ENCODE measurements at regions not wholly inside any gene's neighbourhood (a gene's known extent, or its start where the extent isn't known, plus 50 kb on each side); places are given as distances from the start of the nearest gene placed in this dataset.
"Not testable (repeated sequence)": the region's sequence is repeated elsewhere in the genome, so short reads cannot be mapped to it uniquely, and the experiment has no call there.

GRCh38 chr11:28794405-28794804 is 686.2 kb downstream of the METTL15 start:
- Mint-ChIP-seq H3K27me3 (no peaks in the 10 kb centered on the region), H3K4me1 (ENCODE audit: low read depth) (no peaks in the 10 kb centered on the region), H3K9me3 (peaks cover 12% of the 10 kb centered on the region), H3K27ac (no peak overlapping the region), H3K36me3 (ENCODE audit: low read depth) (no peaks in the 10 kb centered on the region), H3K4me3 (no peak overlapping the region)
- ChIA-PET POLR2A (no interaction called here), CTCF (no interaction called here)
- no peak for ATAC-seq (ENCODE audit: poor library complexity)
- Histone ChIP-seq H3K27ac (ENCODE audit: low read depth in 1 of 2, low read length in 2 of 2) (no peak overlapping the region), H3K27me3 (ENCODE audit: control insufficient read depth in 1 of 2, insufficient read depth in 2 of 2, low read length in 2 of 2) (no peaks in the 10 kb centered on the region), H3K4me3 (ENCODE audit: low read length) (no peak overlapping the region), H3K9me3 (ENCODE audit: control insufficient read depth in 1 of 2, insufficient read depth in 1 of 2, low read length in 2 of 2) (peaks cover 0 to 12% of the 10 kb centered on the region in 2 experiments), H3K4me1 (ENCODE audit: insufficient read depth, low read length) (no peaks in the 10 kb centered on the region), H3K36me3 (ENCODE audit: insufficient read depth, low read length) (no peaks in the 10 kb centered on the region)
- intact Hi-C loops (cut with DNase I, micrococcal nuclease): no loop called here
- TF ChIP-seq, protein P1, sequence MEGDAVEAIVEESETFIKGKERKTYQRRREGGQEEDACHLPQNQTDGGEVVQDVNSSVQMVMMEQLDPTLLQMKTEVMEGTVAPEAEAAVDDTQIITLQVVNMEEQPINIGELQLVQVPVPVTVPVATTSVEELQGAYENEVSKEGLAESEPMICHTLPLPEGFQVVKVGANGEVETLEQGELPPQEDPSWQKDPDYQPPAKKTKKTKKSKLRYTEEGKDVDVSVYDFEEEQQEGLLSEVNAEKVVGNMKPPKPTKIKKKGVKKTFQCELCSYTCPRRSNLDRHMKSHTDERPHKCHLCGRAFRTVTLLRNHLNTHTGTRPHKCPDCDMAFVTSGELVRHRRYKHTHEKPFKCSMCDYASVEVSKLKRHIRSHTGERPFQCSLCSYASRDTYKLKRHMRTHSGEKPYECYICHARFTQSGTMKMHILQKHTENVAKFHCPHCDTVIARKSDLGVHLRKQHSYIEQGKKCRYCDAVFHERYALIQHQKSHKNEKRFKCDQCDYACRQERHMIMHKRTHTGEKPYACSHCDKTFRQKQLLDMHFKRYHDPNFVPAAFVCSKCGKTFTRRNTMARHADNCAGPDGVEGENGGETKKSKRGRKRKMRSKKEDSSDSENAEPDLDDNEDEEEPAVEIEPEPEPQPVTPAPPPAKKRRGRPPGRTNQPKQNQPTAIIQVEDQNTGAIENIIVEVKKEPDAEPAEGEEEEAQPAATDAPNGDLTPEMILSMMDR (IDR thresholded peaks at IDR 0.05): no peak
- DNase-seq: no peak

DNA sequence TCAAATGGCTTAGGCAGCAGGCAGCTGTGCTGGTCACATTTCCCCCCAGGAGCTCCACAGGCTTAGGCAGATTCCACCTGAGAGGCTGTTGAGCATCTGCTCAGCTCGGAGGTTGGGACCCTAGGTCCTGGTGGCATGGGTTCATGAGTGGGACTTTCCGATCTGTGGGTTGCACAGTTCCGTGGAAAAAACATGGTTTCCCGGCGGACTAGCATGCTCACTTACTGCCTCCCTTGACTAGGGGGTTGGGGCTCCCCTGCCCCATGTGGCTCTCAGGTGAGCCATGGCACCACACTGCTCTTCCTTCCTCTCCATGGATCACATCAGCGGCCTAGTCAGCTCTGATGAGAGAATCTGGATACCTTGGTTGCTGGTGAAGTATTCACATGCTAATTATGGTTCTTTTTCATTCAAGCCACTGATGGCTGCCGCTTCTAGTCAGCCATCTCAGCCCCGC is 685.1 kb downstream of the METTL15 start:
- Histone ChIP-seq H3K9me3 (ENCODE audit: control insufficient read depth in 1 of 2, insufficient read depth in 1 of 2, low read length in 2 of 2) (peaks cover 0 to 12% of the 10 kb centered on the region in 2 experiments), H3K4me3 (ENCODE audit: low read length) (no peak overlapping the region), H3K27me3 (ENCODE audit: control insufficient read depth in 1 of 2, insufficient read depth in 2 of 2, low read length in 2 of 2) (no peaks in the 10 kb centered on the region), H3K27ac (ENCODE audit: low read depth in 1 of 2, low read length in 2 of 2) (no peak overlapping the region), H3K36me3 (ENCODE audit: insufficient read depth, low read length) (no peaks in the 10 kb centered on the region), H3K4me1 (ENCODE audit: insufficient read depth, low read length) (no peaks in the 10 kb centered on the region)
- Mint-ChIP-seq H3K27me3 (no peaks in the 10 kb centered on the region), H3K9me3 (peaks cover 19% of the 10 kb centered on the region), H3K36me3 (ENCODE audit: low read depth) (no peaks in the 10 kb centered on the region), H3K4me1 (ENCODE audit: low read depth) (no peaks in the 10 kb centered on the region), H3K27ac (no peak overlapping the region), H3K4me3 (no peak overlapping the region)
- intact Hi-C loops (cut with DNase I, micrococcal nuclease): no loop called here
- no peak for DNase-seq
- TF ChIP-seq, protein P1 (IDR thresholded peaks at IDR 0.05): no peak
- no peak for ATAC-seq (ENCODE audit: poor library complexity)
- ChIA-PET POLR2A (no interaction called here), CTCF (no interaction called here)

DNA sequence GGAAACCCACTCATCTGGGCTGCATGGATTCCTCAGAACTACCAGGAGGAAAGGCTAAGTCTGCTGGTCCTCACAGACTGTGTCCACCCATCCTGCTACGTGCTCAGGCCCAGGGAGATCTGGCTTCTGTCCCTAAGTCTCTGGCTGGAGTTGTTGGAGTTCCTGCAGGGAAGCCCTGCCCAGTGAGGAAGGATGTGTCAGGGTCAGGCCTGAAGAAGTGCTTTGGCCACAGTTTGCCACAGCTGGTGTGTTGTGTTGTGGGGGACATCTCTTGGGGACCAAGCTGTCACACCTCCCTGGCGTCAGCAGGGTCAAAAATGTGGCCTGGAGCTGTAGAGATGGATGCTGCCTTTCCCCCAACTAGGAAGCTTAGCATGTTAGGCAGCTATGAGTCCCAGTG is 684.7 kb downstream of the METTL15 start:
- TF ChIP-seq, protein P1 (IDR thresholded peaks at IDR 0.05): no peak
- Mint-ChIP-seq H3K36me3 (ENCODE audit: low read depth) (no peaks in the 10 kb centered on the region), H3K4me1 (ENCODE audit: low read depth) (no peaks in the 10 kb centered on the region), H3K27ac (no peak overlapping the region), H3K9me3 (peaks cover 24% of the 10 kb centered on the region), H3K27me3 (no peaks in the 10 kb centered on the region), H3K4me3 (no peak overlapping the region)
- no peak for DNase-seq
- no peaks in the 10 kb centered on the region for H3K36me3 ChIP-seq (ENCODE audit: insufficient read depth, low read length)
- no peaks in the 10 kb centered on the region for H3K4me1 ChIP-seq (ENCODE audit: insufficient read depth, low read length)
- ChIA-PET CTCF (no interaction called here), POLR2A (no interaction called here)
- intact Hi-C loops (cut with DNase I, micrococcal nuclease): no loop called here
- no peak overlapping the region for H3K4me3 ChIP-seq (ENCODE audit: low read length)
- H3K9me3 ChIP-seq (ENCODE audit: control insufficient read depth in 1 of 2, insufficient read depth in 1 of 2, low read length in 2 of 2): peaks cover 0 to 12% of the 10 kb centered on the region in 2 experiments
- no peak for ATAC-seq (ENCODE audit: poor library complexity)
- no peaks in the 10 kb centered on the region for H3K27me3 ChIP-seq (ENCODE audit: control insufficient read depth in 1 of 2, insufficient read depth in 2 of 2, low read length in 2 of 2)
- H3K27ac ChIP-seq (ENCODE audit: low read depth in 1 of 2, low read length in 2 of 2): no peak overlapping the region

GRCh38 chr11:28787897-28788296 is 679.7 kb downstream of the METTL15 start:
- H3K27me3 Mint-ChIP-seq; DNase-seq; H3K4me1 ChIP-seq (ENCODE audit: insufficient read depth, low read length); H3K27ac ChIP-seq (ENCODE audit: low read depth in 1 of 2, low read length in 2 of 2); H3K9me3 ChIP-seq (ENCODE audit: control insufficient read depth in 1 of 2, insufficient read depth in 1 of 2, low read length in 2 of 2); H3K36me3 ChIP-seq (ENCODE audit: insufficient read depth, low read length); H3K4me3 Mint-ChIP-seq; POLR2A ChIA-PET; intact Hi-C loops (cut with DNase I, micrococcal nuclease); H3K4me3 ChIP-seq (ENCODE audit: low read length); CTCF ChIA-PET; H3K4me1 Mint-ChIP-seq (ENCODE audit: low read depth); H3K27ac Mint-ChIP-seq; H3K36me3 Mint-ChIP-seq (ENCODE audit: low read depth); ATAC-seq (ENCODE audit: poor library complexity); H3K27me3 ChIP-seq (ENCODE audit: control insufficient read depth in 1 of 2, insufficient read depth in 2 of 2, low read length in 2 of 2): not testable (repeated sequence)
- peaks cover 22% of the 10 kb centered on the region for H3K9me3 Mint-ChIP-seq

Measured in CD4-positive, alpha-beta T cell (primary cell).